Stimulated activated CD4-positive, alpha-beta T cell treated with anti-CD3 and anti-CD28 coated beads, Interleukin-1b, Interleukin-23, amount 100 ng/mL, for 24 hours (primary cell): ENCODE measurements at regions not wholly inside any gene's neighbourhood (a gene's known extent, or its start where the extent isn't known, plus 50 kb on each side); places are given as distances from the start of the nearest gene placed in this dataset.

Experiments used
- DNase-seq, 4 experiments: peaks; one replicate each; pipeline ENCODE4 v3.0.0-alpha.2; 2020; ENCODE audit warnings: low read depth in 4 of 4, low spot score in 1 of 4

DNA sequence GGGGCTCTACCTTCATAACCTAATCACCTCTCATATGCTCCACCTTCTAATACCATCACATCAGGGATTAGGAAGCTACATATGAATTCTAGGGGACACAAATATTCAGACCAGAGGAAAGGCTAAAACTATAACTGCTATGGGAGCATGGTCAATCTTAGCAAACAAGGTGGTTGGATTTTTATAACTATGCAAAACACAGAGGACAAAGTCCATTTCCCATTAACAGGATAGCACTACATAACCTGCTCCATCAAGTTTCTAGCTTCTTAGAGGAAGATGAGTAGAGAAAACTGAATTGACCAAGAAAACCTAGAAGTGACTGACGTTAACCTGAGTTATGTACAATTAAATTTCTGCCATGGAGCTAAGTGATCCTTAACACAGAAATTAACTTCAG is 398.6 kb downstream of the TBL1XR1 start:
- no peak for DNase-seq

DNA sequence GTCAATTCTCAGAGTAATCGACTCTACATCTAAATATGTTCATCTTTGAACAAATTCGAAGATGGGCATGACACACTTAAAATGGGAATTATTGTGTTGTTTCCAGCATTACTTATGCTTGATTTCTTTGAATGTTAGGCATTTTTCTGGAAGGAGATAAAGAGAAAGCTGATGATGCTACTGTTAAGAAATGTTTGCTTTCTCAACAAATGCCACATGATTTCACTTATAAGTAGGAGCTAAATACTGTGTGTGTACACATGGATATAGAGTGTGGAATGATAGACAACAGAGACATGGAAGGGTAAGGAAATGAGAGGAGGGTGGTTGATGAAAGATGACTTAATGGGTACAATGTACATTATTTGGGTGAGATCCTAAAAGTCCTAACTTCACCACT is 400.9 kb downstream of the TBL1XR1 start:
- no peak for DNase-seq

GRCh38 chr3:176795891-176796290 is 401.4 kb downstream of the TBL1XR1 start:
- DNase-seq = no peak

DNA sequence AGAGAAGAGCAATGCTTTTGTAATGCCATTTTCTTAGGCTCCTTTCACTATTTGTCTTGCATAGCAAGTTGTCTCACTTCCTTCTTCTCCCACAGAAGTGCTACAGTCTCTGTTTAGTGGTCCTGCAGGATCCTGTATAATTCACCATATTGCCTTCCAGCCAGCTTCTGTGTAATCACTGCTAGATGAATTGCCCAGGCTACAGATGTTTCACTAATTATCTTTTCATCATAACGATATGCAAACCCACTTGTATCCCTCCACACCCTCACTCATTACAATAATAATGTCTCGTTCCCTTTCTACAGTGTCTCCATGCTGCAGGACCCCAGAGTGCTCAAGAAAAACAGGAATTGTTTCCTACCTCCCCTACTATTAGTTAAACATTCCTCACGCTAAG is 402.9 kb downstream of the TBL1XR1 start:
- DNase-seq = no peak

DNA sequence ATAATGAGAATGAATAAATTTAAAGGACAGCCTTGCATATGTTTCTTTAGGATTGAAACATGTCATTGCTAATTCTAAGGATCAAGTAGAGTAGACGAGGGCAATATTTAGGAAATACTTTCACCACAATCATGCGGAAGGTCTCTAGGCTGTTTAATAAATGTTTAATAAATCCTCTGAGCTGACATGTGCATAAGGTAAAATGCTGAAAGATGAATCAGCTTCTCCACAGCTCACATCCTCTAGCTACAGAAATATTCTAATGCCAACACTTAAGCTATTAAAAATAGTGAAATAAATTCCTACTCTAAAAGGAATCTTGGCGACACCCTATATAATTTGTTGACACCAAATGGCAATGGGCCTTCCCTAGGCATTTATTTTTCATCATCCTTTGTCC is 407.3 kb downstream of the TBL1XR1 start:
- no peak for DNase-seq

- DNase-seq = no peak
These were observed 408.0 kb downstream of the TBL1XR1 start for GRCh38 chr3:176789281-176789705.

DNA sequence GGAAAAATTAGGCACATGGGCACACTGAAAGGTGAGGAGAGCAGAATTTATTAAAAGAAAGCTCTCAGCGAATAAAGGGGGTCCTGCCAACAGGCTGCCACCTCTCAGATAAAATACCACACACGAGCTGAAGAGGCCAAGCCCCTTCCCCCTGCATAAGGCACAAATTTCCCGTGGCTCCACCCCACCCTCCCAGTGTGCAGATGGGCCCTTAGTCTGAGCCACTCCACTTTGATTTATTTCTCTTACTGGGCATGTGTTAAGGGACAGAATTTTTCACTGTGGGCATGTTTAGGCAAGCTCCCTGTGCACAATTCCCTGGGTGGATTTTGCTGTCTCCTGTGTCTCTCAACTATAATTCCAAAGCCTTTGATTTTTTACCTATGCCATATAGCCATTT is 409.8 kb downstream of the TBL1XR1 start:
- no peak for DNase-seq

- no peak for DNase-seq
These were observed 412.1 kb downstream of the TBL1XR1 start for GRCh38 chr3:176785171-176785570.

- DNase-seq = no peak
These were observed 416.5 kb downstream of the TBL1XR1 start for GRCh38 chr3:176780766-176781165.

GRCh38 chr3:176776622-176777175 is 420.6 kb downstream of the TBL1XR1 start:
- DNase-seq = no peak

DNA sequence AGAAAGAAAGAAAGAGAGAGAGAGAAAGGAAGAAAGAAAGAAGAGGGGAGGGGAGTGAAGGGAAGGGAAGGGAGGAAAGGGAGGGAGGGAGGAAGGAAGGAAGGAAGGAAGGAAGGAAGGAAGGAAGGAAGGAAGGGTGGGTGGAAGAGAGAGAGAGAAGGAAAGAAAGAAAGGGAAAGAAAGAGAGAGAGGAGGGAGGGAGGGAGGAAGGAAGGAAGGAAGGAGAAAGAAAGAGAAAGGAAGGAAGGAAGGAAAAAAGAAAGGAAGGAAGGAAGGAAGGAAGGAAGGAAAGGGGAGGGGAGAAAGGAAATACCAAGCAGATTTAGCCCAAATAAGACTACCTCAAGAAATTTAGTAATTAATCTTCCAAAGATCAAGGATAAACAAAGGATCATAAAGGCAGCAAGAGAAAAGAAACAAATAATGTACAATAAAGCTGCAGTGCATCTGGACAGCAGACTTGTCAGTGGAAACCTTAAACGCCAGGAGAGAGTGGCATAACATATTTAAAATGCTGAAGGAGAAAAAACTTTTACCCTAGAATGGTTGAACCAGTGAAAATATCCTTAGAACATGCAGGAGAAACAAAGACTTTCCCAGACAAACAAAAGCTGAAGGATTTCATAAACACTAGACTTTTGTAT is 427.6 kb downstream of the TBL1XR1 start:
- no peak for DNase-seq

GRCh38 chr3:176767385-176767784 is 429.9 kb downstream of the TBL1XR1 start:
- DNase-seq = no peak

- DNase-seq = no peak
These were observed 430.4 kb downstream of the TBL1XR1 start for GRCh38 chr3:176766862-176767261.

DNA sequence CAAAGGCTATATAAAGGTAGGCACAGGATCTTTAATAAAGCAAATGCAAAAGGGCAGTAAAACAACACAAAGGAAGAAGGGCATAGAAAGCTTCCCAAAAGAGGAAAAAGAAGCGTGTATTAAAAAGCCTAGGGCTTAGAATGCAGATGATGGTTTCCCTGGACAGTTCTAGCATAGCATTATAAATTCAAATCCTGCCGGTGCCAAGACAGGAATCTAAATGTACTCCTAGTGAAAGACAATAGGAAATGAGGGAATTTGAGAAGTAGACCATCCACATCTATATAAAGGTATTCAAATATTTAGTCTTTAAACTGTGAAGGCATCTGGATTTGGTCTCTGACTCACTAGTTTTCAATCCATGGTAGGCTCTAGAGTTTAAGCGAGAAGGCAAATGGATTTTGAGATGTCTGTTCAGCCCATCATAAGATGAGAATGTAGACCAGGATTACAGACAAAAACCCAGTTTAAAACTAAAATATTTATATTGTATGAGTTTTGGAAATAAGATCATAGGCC is 431.8 kb downstream of the TBL1XR1 start:
- DNase-seq = no peak

GRCh38 chr3:176759815-176760506 is 437.3 kb downstream of the TBL1XR1 start:
- DNase-seq = no peak

DNA sequence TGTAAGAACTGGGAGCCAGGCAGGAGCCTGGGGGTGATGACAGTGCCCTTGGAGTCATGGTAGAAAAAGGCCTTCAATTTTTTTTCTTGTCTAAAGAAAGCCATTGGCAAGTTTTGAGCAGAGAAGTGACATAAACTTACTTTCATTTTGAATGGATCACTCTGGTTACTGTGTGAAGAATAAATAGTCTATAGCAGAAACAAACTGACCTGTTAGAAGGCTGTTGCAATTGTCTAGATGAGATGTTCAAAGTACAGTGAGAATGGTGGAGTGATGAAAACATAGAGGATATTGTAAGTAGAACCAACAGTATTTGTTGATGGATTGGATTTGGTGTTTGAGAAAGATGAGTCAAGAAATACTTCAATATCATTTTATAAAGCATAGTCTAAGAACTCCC is 439.9 kb downstream of the TBL1XR1 start:
- no peak for DNase-seq

DNA sequence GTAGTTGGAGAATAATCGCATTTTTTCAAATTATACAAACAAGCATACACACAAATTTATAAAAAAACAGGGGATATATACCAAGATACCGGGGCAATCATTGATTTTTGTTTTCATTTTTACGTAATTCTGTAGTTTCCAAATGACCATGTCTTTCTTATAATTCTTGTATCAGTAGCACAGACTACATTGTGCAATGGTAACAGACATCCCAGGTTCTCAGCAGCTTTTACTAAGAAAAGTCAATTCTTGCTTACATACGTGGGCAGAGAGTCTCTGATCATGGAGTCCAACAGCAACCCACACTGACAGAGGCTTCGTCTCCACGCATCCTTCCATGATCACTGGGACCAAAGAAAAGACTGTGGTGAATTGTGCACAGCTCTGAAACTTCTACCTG is 441.3 kb downstream of the TBL1XR1 start:
- DNase-seq = no peak

DNA sequence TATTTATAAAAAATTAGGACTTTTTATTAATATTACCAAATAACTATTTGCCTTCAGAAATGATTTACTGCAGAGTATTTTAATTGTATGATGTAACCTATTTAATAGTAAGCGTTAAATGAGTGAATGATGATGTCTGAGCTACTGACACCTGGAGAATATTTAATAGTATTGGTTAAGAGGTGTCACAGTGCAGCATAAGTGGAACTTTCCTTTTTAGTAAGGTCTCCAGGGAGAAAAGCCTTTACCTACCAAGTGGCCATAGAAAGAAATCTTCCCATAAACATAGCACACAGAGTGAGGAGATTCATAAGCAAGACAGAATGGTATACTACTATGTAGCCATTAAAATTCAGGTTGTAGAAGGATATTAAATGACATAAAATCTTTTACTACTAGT is 441.7 kb downstream of the TBL1XR1 start:
- no peak for DNase-seq

DNA sequence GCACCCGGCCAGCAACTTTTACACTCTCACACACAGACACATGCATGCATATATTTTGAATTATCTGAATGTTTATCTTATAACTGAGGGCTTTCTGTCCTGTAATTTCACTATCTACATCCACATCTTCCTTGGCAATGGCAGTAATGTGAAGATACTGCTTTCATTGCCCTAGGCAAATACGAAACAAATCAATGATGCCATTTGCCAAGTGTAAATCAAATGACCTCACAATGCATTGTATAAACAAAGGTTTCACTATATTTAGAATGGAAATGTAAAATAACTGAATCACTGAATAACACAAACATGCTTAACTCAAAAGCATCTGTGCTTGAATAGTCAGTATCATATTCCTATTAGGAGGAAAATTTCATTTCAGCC is 455.6 kb downstream of the TBL1XR1 start:
- no peak for DNase-seq

DNA sequence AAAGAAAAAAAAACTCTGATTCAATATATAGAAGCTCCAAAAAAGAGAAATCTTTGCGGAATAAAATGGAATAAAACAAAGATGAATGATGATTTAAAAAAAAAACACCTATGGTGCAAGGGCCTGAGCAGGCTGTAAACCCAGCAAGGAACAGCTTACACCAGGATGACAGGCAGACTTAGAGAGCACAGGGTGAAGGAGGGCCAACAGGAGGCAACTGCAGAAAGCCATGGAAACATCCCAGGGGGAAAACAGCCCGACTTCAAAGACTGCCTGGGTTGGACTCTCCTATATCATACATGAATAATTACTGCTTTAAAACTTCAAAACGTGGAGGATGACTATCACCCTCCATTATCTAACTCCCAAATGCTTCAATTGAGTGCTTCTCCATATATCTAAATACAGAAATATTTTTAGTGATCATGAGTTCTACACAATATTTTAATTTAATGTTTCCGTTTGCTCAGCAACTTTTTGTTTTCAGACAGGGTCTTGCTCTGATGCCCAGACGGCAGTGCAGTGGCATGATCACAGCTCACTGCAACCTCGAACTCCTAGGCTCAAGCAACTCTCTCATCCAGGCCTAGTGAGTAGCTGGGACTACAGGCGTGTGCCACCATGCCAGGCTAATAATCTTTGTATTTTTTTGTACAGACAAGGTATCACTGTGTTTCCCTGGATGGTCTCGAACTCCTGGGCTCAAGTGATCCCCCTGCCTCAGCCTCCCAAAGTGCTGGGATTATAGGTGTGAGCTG is 456.2 kb downstream of the TBL1XR1 start:
- DNase-seq = no peak

GRCh38 chr3:176739159-176739558 is 458.1 kb downstream of the TBL1XR1 start:
- DNase-seq = no peak
